ENCODE measurements at regions not wholly inside any gene's neighbourhood (a gene's known extent, or its start where the extent isn't known, plus 50 kb on each side); places are given as distances from the start of the nearest gene placed in this dataset.

- peak; percentile 65 for DNase-seq (ENCODE audit: low read depth)
Measured at GRCh38 chr10:3624367-3624766, 160.6 kb downstream of the KLF6 start.

GRCh38 chr10:3623746-3624145, 161.3 kb downstream of the KLF6 start:
- DNase-seq (ENCODE audit: low read depth): no peak

GRCh38 chr10:3622845-3623621, 162.0 kb downstream of the KLF6 start:
- DNase-seq (ENCODE audit: low read depth): no peak

DNA sequence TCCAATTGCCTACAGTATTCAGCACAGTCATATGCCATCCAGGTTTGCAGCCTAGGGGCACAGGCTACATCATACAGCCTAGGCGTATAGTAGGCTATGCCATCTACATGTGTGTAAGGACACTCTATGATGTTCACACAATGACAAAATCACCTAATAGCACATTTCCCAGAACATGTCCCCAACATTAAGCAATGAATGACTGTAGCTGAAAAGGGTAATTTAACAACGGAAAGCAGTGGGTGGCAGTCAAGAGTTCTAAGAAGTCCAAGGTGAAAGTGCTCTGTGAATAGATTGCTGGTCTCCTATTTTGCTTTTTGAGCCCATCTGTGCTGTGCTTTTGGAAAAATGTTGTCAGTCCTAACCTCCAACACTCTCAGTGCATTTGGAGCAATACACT, 162.6 kb downstream of the KLF6 start:
- DNase-seq (ENCODE audit: low read depth): no peak

DNA sequence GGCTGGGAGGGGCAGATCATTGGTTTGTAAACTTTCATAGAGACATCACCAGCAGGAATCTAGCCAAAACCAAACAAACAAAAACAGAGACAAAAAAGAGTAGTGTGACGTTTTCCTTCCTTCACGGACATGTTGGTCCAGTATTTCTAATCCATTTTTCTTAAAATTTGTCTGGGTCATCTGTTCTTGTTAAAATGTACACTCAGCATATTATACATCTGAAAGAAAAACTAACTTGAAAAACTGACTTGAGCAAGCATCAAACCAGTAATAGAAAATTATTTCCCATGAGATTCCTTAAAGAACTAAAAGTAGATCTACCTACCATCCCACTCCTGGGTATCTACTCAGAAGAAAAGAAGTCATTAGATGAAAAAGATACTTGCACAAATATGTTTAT, 164.2 kb downstream of the KLF6 start:
- no peak for DNase-seq (ENCODE audit: low read depth)

DNA sequence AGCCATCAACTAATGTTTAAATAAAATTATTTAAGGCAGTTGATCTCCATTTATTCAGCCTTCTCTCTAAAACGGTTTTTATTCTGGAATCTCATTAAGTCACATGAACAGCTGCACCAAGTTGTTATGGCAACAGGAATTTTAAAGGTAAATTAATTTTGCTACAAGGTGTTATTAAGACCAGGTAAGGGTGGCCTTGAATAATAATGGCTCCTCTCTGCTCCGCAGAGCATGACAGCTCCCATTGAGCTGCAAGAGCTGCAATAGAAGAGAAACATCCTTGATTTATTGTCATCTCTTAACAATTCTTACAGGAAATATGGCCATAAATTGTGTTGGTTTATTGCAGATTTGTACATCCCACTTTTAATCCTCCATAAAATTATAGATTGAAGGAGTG, 165.8 kb downstream of the KLF6 start:
- DNase-seq (ENCODE audit: low read depth): no peak

- DNase-seq (ENCODE audit: low read depth): no peak
Measured at GRCh38 chr10:3616880-3617279, 168.1 kb downstream of the KLF6 start.

GRCh38 chr10:3613318-3613717, 171.7 kb downstream of the KLF6 start:
- DNase-seq (ENCODE audit: low read depth): no peak

- DNase-seq (ENCODE audit: low read depth): no peak
Measured at GRCh38 chr10:3612183-3613001, 172.6 kb downstream of the KLF6 start.

- no peak for DNase-seq (ENCODE audit: low read depth)
Measured at GRCh38 chr10:3606309-3606708, 178.7 kb downstream of the KLF6 start.

DNA sequence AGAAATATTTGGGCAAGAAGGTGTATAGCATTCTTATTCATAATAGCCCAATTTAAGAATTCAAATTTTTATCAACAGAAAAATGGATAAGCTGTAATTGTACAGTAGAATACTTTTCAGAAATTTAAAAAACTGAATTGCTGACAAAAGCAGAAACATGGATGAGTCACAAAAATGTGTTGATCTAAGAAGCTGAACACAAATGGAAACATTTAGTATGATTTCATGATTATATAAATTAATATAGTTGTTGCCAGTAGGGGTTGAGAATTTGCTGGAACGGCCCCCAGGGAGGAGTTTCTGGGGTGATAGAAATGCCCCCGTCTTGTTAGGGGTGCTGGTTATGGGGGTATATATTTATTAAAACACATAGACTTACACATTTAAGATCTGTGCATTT, 179.1 kb downstream of the KLF6 start:
- no peak for DNase-seq (ENCODE audit: low read depth)

DNA sequence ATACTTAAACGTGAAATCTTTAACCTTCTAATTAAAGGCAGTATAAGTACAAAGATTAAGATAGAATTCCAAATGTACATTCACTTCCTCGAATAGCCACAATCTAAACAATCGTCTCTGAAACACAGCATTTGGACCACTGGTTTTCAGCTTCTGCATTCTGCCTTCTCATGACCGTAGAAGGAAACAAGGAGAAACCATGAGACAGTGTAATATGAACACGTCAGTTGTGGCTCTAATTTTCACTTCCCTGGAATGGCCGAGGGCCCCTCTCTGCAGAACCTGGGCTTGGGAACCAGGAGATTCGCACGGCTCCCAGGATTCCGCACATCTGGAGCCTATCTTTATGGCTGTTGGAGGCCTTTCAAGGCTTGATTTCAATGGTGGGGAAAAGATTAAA, 189.3 kb downstream of the KLF6 start:
- no peak for DNase-seq (ENCODE audit: low read depth)

DNA sequence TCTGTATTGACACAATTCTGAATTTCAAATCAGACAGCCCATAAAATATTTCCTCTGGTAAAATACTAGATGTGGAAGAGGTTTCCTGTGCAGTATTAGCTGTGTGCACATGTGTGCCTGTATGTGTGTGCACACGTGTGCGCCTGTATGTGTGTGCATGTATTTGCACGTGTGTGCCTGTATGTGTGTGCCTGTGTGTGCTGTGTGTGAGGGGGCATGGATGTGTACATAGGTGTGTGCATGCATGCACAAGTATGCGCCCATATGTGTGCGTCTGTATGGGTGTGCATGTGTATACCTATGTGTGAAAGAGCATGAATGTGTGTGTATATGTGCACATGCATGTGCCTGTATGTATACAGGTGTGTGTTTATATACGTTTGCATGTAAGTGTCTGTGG, 191.4 kb downstream of the KLF6 start:
- no peak for DNase-seq (ENCODE audit: low read depth)

DNA sequence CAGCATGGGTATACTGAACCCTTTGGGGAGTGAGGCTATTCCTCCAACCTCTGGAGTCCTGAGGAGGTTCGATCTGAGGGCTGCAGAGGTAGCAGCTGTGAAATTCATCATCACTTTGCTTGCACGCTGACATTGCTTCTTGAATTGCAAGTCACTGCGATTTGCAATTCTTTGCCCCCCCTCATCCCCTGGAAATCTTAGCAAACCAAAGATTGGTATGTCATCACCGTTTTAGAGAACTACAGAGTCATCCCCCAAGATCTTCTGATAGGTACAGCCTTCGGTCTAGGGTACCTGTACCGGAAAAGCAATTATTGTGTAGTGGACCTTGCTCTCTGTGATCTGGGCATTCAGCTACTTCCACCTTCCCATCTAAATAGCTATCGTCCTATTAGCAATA, 192.6 kb downstream of the KLF6 start:
- no peak for DNase-seq (ENCODE audit: low read depth)

DNA sequence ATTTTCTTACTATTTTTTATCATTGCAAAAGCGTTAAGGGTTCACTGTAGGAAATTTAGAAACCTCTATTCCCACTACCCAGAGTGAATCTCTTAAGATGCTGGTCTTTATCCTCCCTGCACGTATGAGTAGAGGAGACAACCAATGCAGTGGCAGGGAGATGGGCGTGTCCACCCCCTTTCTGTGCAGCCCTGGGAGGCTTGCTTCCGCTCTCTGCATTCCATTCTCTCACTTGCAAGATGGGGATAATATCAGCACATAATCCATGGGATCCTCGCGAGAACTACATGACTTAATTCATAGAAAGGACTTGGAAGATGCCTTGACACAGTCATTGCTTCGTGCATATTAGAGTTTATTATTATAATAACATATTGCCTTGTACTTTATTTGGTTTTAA, 196.2 kb downstream of the KLF6 start:
- no peak for DNase-seq (ENCODE audit: low read depth)

- DNase-seq (ENCODE audit: low read depth): no peak
Measured at GRCh38 chr10:3588346-3588745, 196.7 kb downstream of the KLF6 start.

- DNase-seq (ENCODE audit: low read depth): no peak
Measured at GRCh38 chr10:3584926-3585784, 199.9 kb downstream of the KLF6 start.

DNA sequence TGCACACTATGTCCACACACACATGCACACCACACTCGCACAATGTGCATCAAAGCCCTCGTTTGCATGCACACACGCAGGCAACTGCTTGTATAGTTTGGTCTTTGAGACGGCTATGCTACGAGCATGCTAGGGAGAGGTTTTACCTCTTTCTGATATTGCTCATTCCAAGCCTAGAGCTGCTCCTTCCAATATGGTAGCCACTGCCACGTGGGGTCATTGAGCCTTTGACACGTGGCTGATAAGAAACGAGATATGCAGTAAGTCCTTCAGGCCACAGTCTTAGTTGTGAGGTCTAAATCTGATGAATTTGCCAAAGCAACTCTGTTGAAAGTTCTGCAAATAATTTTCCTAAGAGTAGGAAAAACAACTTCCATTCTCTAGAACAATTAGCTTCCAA, 204.4 kb downstream of the KLF6 start:
- no peak for DNase-seq (ENCODE audit: low read depth)

DNA sequence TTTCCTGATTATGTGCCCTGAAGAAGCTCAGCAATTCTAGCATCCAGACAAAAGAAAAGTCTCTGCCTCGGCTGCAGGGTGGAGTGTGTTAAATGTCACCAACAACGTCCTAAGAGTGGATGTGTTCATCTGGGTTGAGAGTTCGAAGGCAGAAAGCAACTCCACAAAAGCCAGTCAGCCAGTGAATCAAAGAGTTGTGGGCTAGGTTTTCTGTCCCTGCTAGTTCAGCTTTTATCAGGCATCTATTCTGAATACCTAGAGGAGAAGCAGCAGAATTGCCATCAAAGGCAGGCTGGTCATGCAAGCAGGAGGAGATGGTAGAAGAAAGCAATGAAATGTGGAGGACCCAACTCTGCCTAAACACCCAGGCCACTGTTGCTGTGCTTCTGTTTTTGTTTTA, 205.2 kb downstream of the KLF6 start:
- no peak for DNase-seq (ENCODE audit: low read depth)

GRCh38 chr10:3578682-3579081, 206.3 kb downstream of the KLF6 start:
- no peak for DNase-seq (ENCODE audit: low read depth)

GRCh38 chr10:3578159-3578558, 206.8 kb downstream of the KLF6 start:
- DNase-seq (ENCODE audit: low read depth): no peak

- DNase-seq (ENCODE audit: low read depth): no peak
Measured at GRCh38 chr10:3574451-3574850, 210.6 kb downstream of the KLF6 start.

GRCh38 chr10:3573498-3573897, 211.5 kb downstream of the KLF6 start:
- no peak for DNase-seq (ENCODE audit: low read depth)

Data from non-pigmented ciliary epithelial cell (primary cell).